NCI-H2107 (cell line): ENCODE measurements at regions not wholly inside any gene's neighbourhood (a gene's known extent, or its start where the extent isn't known, plus 50 kb on each side); places are given as distances from the start of the nearest gene placed in this dataset.

ENCODE experiments used
- DNase-seq: peaks from one replicate; lab custom pipeline; 2025; lab: John Stamatoyannopoulos, UW

GRCh38 chr21:36628761-36629460 is 70.0 kb upstream of the SIM2 start:
- no peak for DNase-seq

- peak; percentile 38 for DNase-seq
These were observed 68.3 kb upstream of the SIM2 start for GRCh38 chr21:36630485-36631206.

- DNase-seq, result no peak
These were observed 62.9 kb upstream of the SIM2 start for GRCh38 chr21:36636016-36636415.

GRCh38 chr21:36636439-36636838 is 62.5 kb upstream of the SIM2 start:
- no peak for DNase-seq

- DNase-seq, result no peak
These were observed 59.1 kb upstream of the SIM2 start for GRCh38 chr21:36639769-36640168.

GRCh38 chr21:36640174-36640720 is 58.7 kb upstream of the SIM2 start:
- DNase-seq, result no peak

DNA sequence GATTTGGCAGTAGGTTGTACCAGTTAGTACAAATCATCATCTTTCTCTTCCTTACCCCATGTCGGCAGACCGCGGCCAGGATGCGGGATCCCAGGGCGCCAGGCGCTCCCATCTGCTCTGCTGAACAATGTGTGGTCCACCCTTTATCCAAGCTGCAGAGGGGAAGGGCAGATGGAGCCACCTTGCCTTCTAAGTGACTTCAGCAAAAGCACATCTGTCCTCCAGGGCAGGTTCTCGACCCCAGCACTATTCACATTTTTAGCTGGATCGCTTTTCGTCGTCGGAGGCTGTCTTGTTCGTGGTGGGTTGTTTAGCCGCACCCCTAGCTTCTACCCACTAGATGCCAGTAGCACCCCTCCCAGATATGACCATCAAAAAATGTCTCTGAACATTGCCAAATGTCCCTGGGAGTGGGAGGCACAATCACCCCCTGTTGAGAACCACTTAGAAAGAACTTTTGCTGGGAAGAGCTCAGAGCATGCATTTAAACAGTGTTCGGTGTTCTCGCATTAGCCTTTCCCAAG is 58.1 kb upstream of the SIM2 start:
- DNase-seq, result no peak

DNA sequence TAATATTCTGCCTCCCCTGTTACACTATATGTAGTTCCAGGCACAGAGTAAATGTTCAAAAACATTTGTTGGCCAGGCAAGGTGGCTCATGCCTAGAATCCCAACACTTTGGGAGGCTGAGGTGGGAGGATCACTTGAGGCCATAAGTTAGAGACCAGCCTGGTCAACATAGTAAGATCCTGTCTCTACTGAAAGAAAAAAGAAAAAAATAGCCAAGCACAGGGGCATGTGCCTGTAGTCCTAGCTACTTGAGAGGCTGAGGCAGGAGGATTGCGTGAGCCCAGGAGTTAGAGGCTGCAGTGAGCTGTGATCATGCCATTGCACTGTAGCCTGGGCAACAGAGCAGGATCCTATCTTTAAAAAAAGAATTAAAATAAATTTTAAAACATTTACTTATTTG is 57.6 kb upstream of the SIM2 start:
- no peak for DNase-seq

DNA sequence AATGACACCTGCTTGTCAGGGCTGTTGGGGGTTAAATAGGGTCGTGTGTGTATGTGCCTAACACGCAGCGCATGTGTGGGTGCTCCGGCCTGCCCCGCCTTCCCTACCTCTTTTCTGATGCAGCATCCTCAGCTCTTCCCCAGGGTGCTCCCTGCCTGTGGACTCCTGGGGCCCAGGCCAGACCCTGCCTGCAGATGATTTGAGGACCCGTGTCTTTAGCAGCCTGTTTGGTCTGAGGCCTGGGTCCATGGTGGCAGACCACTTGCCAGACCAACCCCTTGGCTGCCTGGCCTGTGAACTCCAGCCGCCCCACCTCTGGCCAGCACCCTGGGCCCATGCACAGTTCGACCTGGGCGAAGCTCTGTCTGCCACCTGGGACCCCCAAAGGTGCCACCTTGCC is 57.0 kb upstream of the SIM2 start:
- no peak for DNase-seq

DNA sequence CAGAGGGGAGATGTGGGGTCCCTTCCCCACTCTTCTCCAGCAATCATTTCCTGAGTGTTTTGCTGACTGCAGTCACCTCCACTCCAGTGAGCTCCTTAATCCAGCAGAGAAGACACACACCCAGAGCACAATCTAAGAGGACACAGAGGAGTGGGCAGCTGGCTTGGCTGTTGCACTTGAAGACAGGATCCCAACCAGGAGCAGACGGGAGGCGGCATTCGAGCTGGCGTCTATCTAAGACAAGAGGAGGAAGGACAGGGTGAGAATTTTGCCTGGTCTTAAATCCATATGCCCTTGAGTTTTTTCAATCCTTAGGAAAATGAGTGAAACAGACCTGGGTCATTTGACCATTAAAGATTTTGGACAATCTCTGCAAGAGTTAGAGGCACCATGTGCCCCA is 56.1 kb upstream of the SIM2 start:
- no peak for DNase-seq

- DNase-seq, result no peak
These were observed 55.3 kb upstream of the SIM2 start for GRCh38 chr21:36643374-36644250.

- DNase-seq, result no peak
These were observed 52.9 kb upstream of the SIM2 start for GRCh38 chr21:36646011-36646410.

DNA sequence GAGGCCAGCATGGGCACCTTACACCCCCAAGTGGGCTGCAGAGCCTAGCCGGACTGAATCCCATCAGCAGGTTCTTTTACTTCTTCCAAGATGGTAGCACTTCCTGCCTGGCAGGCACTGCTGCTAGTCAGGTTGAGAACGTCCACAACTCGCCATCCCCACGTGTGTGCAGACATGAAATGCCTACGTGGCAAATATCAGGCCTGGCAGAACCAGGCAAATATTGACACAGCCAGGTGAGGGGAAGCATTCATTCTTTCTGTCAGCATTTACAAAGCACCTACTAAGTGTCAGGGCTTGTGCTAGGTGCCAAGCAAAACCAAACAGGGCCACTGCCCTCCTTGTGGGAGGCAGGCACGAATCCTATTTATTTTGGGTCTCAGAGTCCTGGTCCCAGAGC is 52.3 kb upstream of the SIM2 start:
- DNase-seq, result no peak

- DNase-seq, result no peak
These were observed 51.4 kb upstream of the SIM2 start for GRCh38 chr21:36647279-36648093.
